ENCODE measurements at regions not wholly inside any gene's neighbourhood (a gene's known extent, or its start where the extent isn't known, plus 50 kb on each side); places are given as distances from the start of the nearest gene placed in this dataset.

GRCh38 chr6:165223101-165223500 is 86.3 kb downstream of the C6orf118 start:
- no peak for DNase-seq
- Mint-ChIP-seq H3K9me3 (ENCODE audit: unreplicated experiment) (peaks cover 16% of the 10 kb centered on the region), H3K4me1 (ENCODE audit: low read depth, unreplicated experiment) (no peaks in the 10 kb centered on the region), H3K4me3 (ENCODE audit: unreplicated experiment) (no peak overlapping the region), H3K36me3 (ENCODE audit: insufficient read depth, unreplicated experiment) (no peaks in the 10 kb centered on the region), H3K27me3 (ENCODE audit: insufficient read depth, unreplicated experiment) (no peaks in the 10 kb centered on the region), H3K27ac (ENCODE audit: unreplicated experiment) (no peak overlapping the region)
- ChIA-PET CTCF (no interaction called here), POLR2A (no interaction called here)
- intact Hi-C loops (cut with micrococcal nuclease; ENCODE audit: unreplicated experiment) = no loop called here
- BruUV-seq (replicated peaks) = no TSS peak
- no peak for TF ChIP-seq CTCF (IDR thresholded peaks at IDR 0.05; ENCODE audit: insufficient read depth in 1 of 2, low read depth in 1 of 2, low read length in 1 of 2, severe bottlenecking in 1 of 2, unreplicated experiment in 1 of 2)
- no peaks in the 10 kb centered on the region for H3K4me1 ChIP-seq
- no peaks in the 10 kb centered on the region for H3K9me3 ChIP-seq
- H3K4me3 ChIP-seq (ENCODE audit: low read depth, low read length) = no peak overlapping the region
- no peaks in the 10 kb centered on the region for H3K27me3 ChIP-seq (replicated peaks; ENCODE audit: control insufficient read depth, insufficient read depth, low read length)
- no peaks in the 10 kb centered on the region for H3K36me3 ChIP-seq (ENCODE audit: control insufficient read depth, insufficient read depth, low read length)

- CTCF ChIA-PET = no interaction called here
- Mint-ChIP-seq H3K27ac (ENCODE audit: unreplicated experiment) (no peak overlapping the region), H3K36me3 (ENCODE audit: insufficient read depth, unreplicated experiment) (no peaks in the 10 kb centered on the region), H3K4me3 (ENCODE audit: unreplicated experiment) (no peak overlapping the region), H3K9me3 (ENCODE audit: unreplicated experiment) (peaks cover 10% of the 10 kb centered on the region), H3K4me1 (ENCODE audit: low read depth, unreplicated experiment) (no peaks in the 10 kb centered on the region), H3K27me3 (ENCODE audit: insufficient read depth, unreplicated experiment) (no peaks in the 10 kb centered on the region)
- Histone ChIP-seq H3K9me3 (no peaks in the 10 kb centered on the region), H3K4me3 (ENCODE audit: low read depth, low read length) (no peak overlapping the region), H3K4me1 (no peaks in the 10 kb centered on the region), H3K27me3 (replicated peaks; ENCODE audit: control insufficient read depth, insufficient read depth, low read length) (no peaks in the 10 kb centered on the region), H3K36me3 (ENCODE audit: control insufficient read depth, insufficient read depth, low read length) (no peaks in the 10 kb centered on the region)
- BruUV-seq (replicated peaks) = no TSS peak
- no peak for DNase-seq
- POLR2A ChIA-PET = no interaction called here
- TF ChIP-seq CTCF (IDR thresholded peaks at IDR 0.05; ENCODE audit: insufficient read depth in 1 of 2, low read depth in 1 of 2, low read length in 1 of 2, severe bottlenecking in 1 of 2, unreplicated experiment in 1 of 2) = no peak
- intact Hi-C loops (cut with micrococcal nuclease; ENCODE audit: unreplicated experiment) = no loop called here
Measured at GRCh38 chr6:165222315-165223025, 86.9 kb downstream of the C6orf118 start.

- H3K9me3 ChIP-seq = no peaks in the 10 kb centered on the region
- BruUV-seq (replicated peaks) = no TSS peak
- H3K36me3 Mint-ChIP-seq (ENCODE audit: insufficient read depth, unreplicated experiment) = no peaks in the 10 kb centered on the region
- no peak for DNase-seq
- H3K4me3 ChIP-seq (ENCODE audit: low read depth, low read length) = no peak overlapping the region
- peaks cover 7% of the 10 kb centered on the region for H3K9me3 Mint-ChIP-seq (ENCODE audit: unreplicated experiment)
- intact Hi-C loops (cut with micrococcal nuclease; ENCODE audit: unreplicated experiment) = no loop called here
- ChIA-PET POLR2A (no interaction called here), CTCF (no interaction called here)
- no peaks in the 10 kb centered on the region for H3K27me3 Mint-ChIP-seq (ENCODE audit: insufficient read depth, unreplicated experiment)
- no peak for TF ChIP-seq CTCF (IDR thresholded peaks at IDR 0.05; ENCODE audit: insufficient read depth in 1 of 2, low read depth in 1 of 2, low read length in 1 of 2, severe bottlenecking in 1 of 2, unreplicated experiment in 1 of 2)
- H3K27me3 ChIP-seq (replicated peaks; ENCODE audit: control insufficient read depth, insufficient read depth, low read length) = no peaks in the 10 kb centered on the region
- H3K36me3 ChIP-seq (ENCODE audit: control insufficient read depth, insufficient read depth, low read length) = no peaks in the 10 kb centered on the region
- no peak overlapping the region for H3K27ac Mint-ChIP-seq (ENCODE audit: unreplicated experiment)
- no peak overlapping the region for H3K4me3 Mint-ChIP-seq (ENCODE audit: unreplicated experiment)
- H3K4me1 Mint-ChIP-seq (ENCODE audit: low read depth, unreplicated experiment) = no peaks in the 10 kb centered on the region
- H3K4me1 ChIP-seq = no peaks in the 10 kb centered on the region
Measured at GRCh38 chr6:165220045-165220444, 89.4 kb downstream of the C6orf118 start.

Measured in Caco-2 (cell line).